ENCODE measurements at regions not wholly inside any gene's neighbourhood (a gene's known extent, or its start where the extent isn't known, plus 50 kb on each side); places are given as distances from the start of the nearest gene placed in this dataset.

- H3K27me3 Mint-ChIP-seq (ENCODE audit: insufficient read depth, unreplicated experiment) = no peaks in the 10 kb centered on the region
- H3K4me3 Mint-ChIP-seq (ENCODE audit: unreplicated experiment) = no peak overlapping the region
- Histone ChIP-seq H3K4me3 (ENCODE audit: low read depth, low read length) (no peak overlapping the region), H3K9me3 (no peaks in the 10 kb centered on the region), H3K36me3 (ENCODE audit: control insufficient read depth, insufficient read depth, low read length) (no peaks in the 10 kb centered on the region), H3K4me1 (no peaks in the 10 kb centered on the region), H3K27me3 (replicated peaks; ENCODE audit: control insufficient read depth, insufficient read depth, low read length) (no peaks in the 10 kb centered on the region)
- peaks cover 6% of the 10 kb centered on the region for H3K36me3 Mint-ChIP-seq (ENCODE audit: insufficient read depth, unreplicated experiment)
- DNase-seq = no peak
- intact Hi-C loops (cut with micrococcal nuclease; ENCODE audit: unreplicated experiment) = no loop called here
- no peak overlapping the region for H3K27ac Mint-ChIP-seq (ENCODE audit: unreplicated experiment)
- H3K9me3 Mint-ChIP-seq (ENCODE audit: unreplicated experiment) = no peaks in the 10 kb centered on the region
- POLR2A ChIA-PET = no interaction called here
- no peaks in the 10 kb centered on the region for H3K4me1 Mint-ChIP-seq (ENCODE audit: low read depth, unreplicated experiment)
- TF ChIP-seq CTCF (IDR thresholded peaks at IDR 0.05; ENCODE audit: insufficient read depth in 1 of 2, low read depth in 1 of 2, low read length in 1 of 2, severe bottlenecking in 1 of 2, unreplicated experiment in 1 of 2) = no peak
- no TSS peak for BruUV-seq (replicated peaks)
- CTCF ChIA-PET = no interaction called here
Measured at GRCh38 chr15:66959066-66959465, 106.3 kb upstream of the SMAD3 start.

GRCh38 chr15:66959875-66960274, 105.5 kb upstream of the SMAD3 start:
- H3K27me3 ChIP-seq (replicated peaks; ENCODE audit: control insufficient read depth, insufficient read depth, low read length) = no peaks in the 10 kb centered on the region
- CTCF ChIA-PET = no interaction called here
- POLR2A ChIA-PET = no interaction called here
- DNase-seq = no peak
- no peaks in the 10 kb centered on the region for H3K9me3 Mint-ChIP-seq (ENCODE audit: unreplicated experiment)
- H3K4me1 Mint-ChIP-seq (ENCODE audit: low read depth, unreplicated experiment) = no peaks in the 10 kb centered on the region
- no TSS peak for BruUV-seq (replicated peaks)
- no peak overlapping the region for H3K4me3 ChIP-seq (ENCODE audit: low read depth, low read length)
- H3K27ac Mint-ChIP-seq (ENCODE audit: unreplicated experiment) = no peak overlapping the region
- H3K36me3 ChIP-seq (ENCODE audit: control insufficient read depth, insufficient read depth, low read length) = no peaks in the 10 kb centered on the region
- TF ChIP-seq CTCF (IDR thresholded peaks at IDR 0.05; ENCODE audit: insufficient read depth in 1 of 2, low read depth in 1 of 2, low read length in 1 of 2, severe bottlenecking in 1 of 2, unreplicated experiment in 1 of 2) = no peak
- H3K36me3 Mint-ChIP-seq (ENCODE audit: insufficient read depth, unreplicated experiment) = peaks cover 6% of the 10 kb centered on the region
- H3K27me3 Mint-ChIP-seq (ENCODE audit: insufficient read depth, unreplicated experiment) = no peaks in the 10 kb centered on the region
- H3K4me1 ChIP-seq = no peaks in the 10 kb centered on the region
- intact Hi-C loops (cut with micrococcal nuclease; ENCODE audit: unreplicated experiment) = no loop called here
- no peaks in the 10 kb centered on the region for H3K9me3 ChIP-seq
- no peak overlapping the region for H3K4me3 Mint-ChIP-seq (ENCODE audit: unreplicated experiment)

- no peak overlapping the region for H3K4me3 ChIP-seq (ENCODE audit: low read depth, low read length)
- ChIA-PET POLR2A (no interaction called here), CTCF (no interaction called here)
- TF ChIP-seq CTCF (IDR thresholded peaks at IDR 0.05; ENCODE audit: insufficient read depth in 1 of 2, low read depth in 1 of 2, low read length in 1 of 2, severe bottlenecking in 1 of 2, unreplicated experiment in 1 of 2) = no peak
- Mint-ChIP-seq H3K36me3 (ENCODE audit: insufficient read depth, unreplicated experiment) (peaks cover 6% of the 10 kb centered on the region), H3K4me3 (ENCODE audit: unreplicated experiment) (no peak overlapping the region), H3K4me1 (ENCODE audit: low read depth, unreplicated experiment) (no peaks in the 10 kb centered on the region), H3K9me3 (ENCODE audit: unreplicated experiment) (no peaks in the 10 kb centered on the region), H3K27ac (ENCODE audit: unreplicated experiment) (no peak overlapping the region), H3K27me3 (ENCODE audit: insufficient read depth, unreplicated experiment) (no peaks in the 10 kb centered on the region)
- intact Hi-C loops (cut with micrococcal nuclease; ENCODE audit: unreplicated experiment) = no loop called here
- no peak for DNase-seq
- BruUV-seq (replicated peaks) = no TSS peak
- no peaks in the 10 kb centered on the region for H3K4me1 ChIP-seq
- H3K36me3 ChIP-seq (ENCODE audit: control insufficient read depth, insufficient read depth, low read length) = no peaks in the 10 kb centered on the region
- no peaks in the 10 kb centered on the region for H3K9me3 ChIP-seq
- H3K27me3 ChIP-seq (replicated peaks; ENCODE audit: control insufficient read depth, insufficient read depth, low read length) = no peaks in the 10 kb centered on the region
Measured at GRCh38 chr15:66960519-66960918, 104.9 kb upstream of the SMAD3 start.

All from Caco-2 (cell line).